ENCODE measurements at regions not wholly inside any gene's neighbourhood (a gene's known extent, or its start where the extent isn't known, plus 50 kb on each side); places are given as distances from the start of the nearest gene placed in this dataset.

DNA sequence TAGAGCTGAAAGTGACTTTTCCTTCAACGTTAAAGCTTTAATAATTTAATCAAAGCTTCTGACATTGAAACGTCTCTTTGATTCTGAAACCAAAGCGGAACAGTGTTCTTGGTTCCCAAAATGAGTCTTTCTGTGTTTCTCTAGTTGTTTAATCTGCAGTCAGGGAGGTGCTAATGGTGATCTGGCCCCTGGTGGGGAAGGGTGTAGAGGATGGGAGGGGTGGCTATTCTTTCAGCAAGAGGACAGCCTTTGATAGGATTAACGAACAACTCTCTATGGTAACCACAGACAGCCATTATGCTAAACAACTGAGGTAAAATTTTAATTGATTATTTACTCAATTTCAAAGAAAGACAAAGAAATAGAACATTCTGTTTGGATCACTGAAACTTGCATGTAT, 79.9 kb upstream of the CADPS start:
- TF ChIP-seq, protein P1, sequence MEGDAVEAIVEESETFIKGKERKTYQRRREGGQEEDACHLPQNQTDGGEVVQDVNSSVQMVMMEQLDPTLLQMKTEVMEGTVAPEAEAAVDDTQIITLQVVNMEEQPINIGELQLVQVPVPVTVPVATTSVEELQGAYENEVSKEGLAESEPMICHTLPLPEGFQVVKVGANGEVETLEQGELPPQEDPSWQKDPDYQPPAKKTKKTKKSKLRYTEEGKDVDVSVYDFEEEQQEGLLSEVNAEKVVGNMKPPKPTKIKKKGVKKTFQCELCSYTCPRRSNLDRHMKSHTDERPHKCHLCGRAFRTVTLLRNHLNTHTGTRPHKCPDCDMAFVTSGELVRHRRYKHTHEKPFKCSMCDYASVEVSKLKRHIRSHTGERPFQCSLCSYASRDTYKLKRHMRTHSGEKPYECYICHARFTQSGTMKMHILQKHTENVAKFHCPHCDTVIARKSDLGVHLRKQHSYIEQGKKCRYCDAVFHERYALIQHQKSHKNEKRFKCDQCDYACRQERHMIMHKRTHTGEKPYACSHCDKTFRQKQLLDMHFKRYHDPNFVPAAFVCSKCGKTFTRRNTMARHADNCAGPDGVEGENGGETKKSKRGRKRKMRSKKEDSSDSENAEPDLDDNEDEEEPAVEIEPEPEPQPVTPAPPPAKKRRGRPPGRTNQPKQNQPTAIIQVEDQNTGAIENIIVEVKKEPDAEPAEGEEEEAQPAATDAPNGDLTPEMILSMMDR (IDR thresholded peaks at IDR 0.05; ENCODE audit: low read depth, low read length) = no peak
- no peak for DNase-seq (ENCODE audit: extremely low read depth, low read depth)

DNA sequence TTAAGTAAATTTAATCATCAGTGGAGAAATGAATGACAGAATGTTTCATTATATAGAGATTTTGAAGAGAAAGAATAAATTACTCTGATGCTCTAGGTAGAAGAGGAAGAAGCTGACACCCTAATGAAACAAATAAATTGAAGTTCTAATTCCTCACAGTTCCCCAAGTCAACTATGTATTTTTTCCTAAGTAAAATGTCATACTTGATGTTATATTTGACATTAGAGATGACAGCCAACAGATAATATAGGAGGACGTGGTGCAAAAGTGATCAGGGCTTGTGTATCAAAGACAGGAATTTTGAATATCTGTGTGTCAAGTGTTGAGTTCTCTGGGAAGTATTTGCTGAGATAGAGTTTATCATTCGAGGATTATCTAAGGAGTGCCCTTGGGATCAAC, 81.2 kb upstream of the CADPS start:
- TF ChIP-seq, protein P1 (IDR thresholded peaks at IDR 0.05; ENCODE audit: low read depth, low read length) = no peak

DNA sequence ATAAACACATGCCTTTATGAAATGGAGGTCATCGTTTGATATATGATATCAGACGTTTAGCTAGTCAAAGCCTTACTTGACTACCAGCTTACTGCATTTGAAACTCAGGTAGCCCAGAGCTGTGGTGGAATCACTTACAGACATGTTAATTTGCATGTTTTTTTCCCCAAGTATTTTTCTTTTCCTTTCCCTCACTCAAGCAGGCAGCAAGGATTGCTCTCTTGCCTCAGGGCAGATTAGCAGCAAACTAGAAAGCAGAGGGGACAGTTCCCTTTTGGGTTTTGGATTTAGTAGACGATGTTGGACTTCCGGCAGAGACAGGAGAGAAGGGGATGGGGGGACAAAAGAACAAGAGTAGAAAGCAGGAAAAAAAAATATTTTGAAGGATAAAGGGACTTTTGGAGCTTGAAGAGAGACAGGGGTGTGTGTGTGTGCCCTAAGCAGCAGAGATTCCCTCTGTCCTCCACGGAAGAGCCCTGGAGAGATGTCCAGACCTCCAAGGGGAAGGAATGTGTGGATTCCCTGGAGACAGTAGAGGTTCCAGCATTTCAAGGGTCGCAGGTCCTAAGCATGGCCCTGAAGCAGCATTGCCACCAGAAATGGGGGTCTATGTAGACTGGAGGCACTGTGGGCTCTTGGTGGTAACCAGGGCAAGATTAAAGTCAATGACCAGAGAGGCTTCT, 86.8 kb upstream of the CADPS start:
- TF ChIP-seq, protein P1 (IDR thresholded peaks at IDR 0.05; ENCODE audit: low read depth, low read length) = no peak
- DNase-seq (ENCODE audit: extremely low read depth, low read depth) = no peak

More for the DNA sequence above, 81.2 kb upstream of the CADPS start:
- DNase-seq (ENCODE audit: extremely low read depth, low read depth) = no peak

DNA sequence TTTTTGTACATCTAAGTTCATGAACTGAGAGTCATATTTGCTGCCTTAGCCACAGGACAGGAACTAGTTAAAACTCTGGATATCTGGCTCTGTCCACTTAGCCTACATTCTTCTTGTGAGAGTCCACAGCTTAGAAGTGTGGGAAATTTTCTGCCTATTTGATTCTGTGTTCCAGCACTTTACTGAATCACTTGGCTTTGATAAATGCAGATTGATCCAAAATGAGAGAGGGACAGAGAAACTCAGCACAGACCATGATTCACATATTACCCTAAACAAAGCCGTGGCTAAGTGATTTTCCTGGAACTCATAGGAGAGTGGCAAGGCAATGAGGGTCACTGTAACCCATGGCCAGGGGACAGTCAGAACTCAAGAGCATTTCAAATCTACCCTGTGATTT, 87.5 kb upstream of the CADPS start:
- TF ChIP-seq, protein P1 (IDR thresholded peaks at IDR 0.05; ENCODE audit: low read depth, low read length) = no peak
- DNase-seq (ENCODE audit: extremely low read depth, low read depth) = no peak

DNA sequence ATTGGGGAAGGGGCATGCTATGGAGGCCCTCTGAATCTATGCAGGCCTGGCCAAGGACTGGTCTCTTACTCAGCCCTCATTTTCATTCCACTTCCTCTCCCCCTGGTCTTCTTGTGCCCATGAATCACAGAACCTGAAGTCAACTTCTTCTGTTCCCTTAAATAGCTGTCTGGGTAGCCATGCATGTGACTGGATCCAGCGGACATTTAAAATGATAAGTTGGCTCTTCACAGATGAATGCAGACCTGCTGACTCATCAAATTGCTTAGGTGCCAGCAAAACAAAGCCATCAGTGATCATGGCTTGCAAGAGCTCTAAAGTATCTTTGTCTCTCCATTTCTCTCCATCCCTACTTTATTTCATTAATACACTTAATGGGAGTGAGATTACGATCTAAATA, 90.1 kb upstream of the CADPS start:
- no peak for DNase-seq (ENCODE audit: extremely low read depth, low read depth)
- TF ChIP-seq, protein P1 (IDR thresholded peaks at IDR 0.05; ENCODE audit: low read depth, low read length) = no peak

DNA sequence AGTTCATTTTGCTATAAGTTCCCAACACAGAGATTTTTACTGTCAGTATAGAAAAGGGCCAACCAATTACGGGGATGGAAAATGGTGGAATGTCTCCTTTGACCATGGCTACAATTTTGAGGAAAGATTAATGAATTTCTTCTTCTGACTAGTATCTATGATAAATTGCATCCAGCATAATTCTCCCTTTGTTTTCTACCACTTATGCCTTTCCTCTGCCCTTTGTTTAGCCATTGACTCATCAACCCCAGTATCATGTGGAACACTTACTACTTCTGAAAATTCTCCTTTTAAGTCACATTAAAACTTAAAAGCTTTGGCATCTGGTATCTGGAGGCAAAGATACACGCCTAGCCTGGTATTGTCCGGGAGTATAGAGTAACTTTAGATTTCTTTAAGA, 92.9 kb upstream of the CADPS start:
- TF ChIP-seq, protein P1 (IDR thresholded peaks at IDR 0.05; ENCODE audit: low read depth, low read length) = no peak
- DNase-seq (ENCODE audit: extremely low read depth, low read depth) = no peak

DNA sequence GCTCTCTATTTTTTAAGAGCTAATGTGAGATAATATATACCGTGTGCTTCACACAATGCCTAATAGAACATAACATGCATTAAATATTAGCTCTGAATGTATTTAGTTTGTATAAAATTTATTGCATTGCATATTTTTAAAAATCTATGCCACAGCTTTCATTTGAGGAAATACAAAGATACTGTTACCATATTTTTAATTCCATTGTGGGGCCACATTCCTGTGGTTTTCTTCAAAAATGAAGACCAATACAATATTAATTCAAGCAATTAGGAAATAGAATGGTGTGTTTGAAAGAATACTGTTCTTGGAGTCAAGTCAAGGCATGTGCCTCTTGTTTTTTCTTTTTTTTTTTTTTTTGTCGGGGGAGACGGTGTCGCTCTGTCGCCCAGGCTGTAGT, 95.4 kb upstream of the CADPS start:
- DNase-seq (ENCODE audit: extremely low read depth, low read depth) = no peak
- TF ChIP-seq, protein P1 (IDR thresholded peaks at IDR 0.05; ENCODE audit: low read depth, low read length) = no peak
